T-cell (primary cell): ENCODE measurements at regions not wholly inside any gene's neighbourhood (a gene's known extent, or its start where the extent isn't known, plus 50 kb on each side); places are given as distances from the start of the nearest gene placed in this dataset.

ENCODE experiments used
- ATAC-seq, 4 experiments: fragments of 200-7000 bp in 3 of 4; fragments of 150-1000 bp in 1 of 4; cut with Tn5 transposase; replicated peaks in 1 of 4; 1 replicate in 3 of 4; 2 replicates in 1 of 4; pipeline ENCODE4 v1.10.0; 2021; ENCODE audit warnings: moderate library complexity in 3 of 4, mild to moderate bottlenecking in 2 of 4, moderate number of reproducible peaks in 1 of 4
- CTCF ChIA-PET, 2 donors: fragments of 300-600 bp; sonication (Branson Sonifier 250); formaldehyde crosslinking; loops; one replicate each; lab custom pipeline; 2022; ENCODE audit warnings: antibody characterized with exemption in 2 of 2; lab: Charles Lee
- POLR2A ChIA-PET, 2 donors: fragments of 300-600 bp; sonication (Branson Sonifier 250); formaldehyde crosslinking; loops; one replicate each; lab custom pipeline; 2022; ENCODE audit warnings: antibody characterized with exemption in 2 of 2; lab: Charles Lee
- DNase-seq, 35 experiments: peaks; one replicate each; pipeline versions ENCODE4 v3.0.0 to v3.0.0-alpha.2; 2013 to 2023
- H3K27ac ChIP-seq: one replicate; pipeline ENCODE4 v1.5.1; 2013; ENCODE audit warnings: low read length
- H3K27me3 ChIP-seq, 2 experiments: replicated peaks in 1 of 2; 1 replicate in 1 of 2; 2 replicates in 1 of 2; pipeline versions ENCODE4 v1.6.1 to v1.7.0; 2013; ENCODE audit warnings: low read length in 1 of 2, mixed read lengths in 1 of 2; ENCODE audit not compliant: control insufficient read depth in 2 of 2, insufficient read depth in 2 of 2; ENCODE audit errors: extremely low read depth in 1 of 2
- H3K36me3 ChIP-seq, 2 donors: 1 replicate in 1 of 2; 2 replicates in 1 of 2; pipeline versions ENCODE4 v1.6.1 to v1.7.0; 2013; ENCODE audit warnings: low read length in 1 of 2; ENCODE audit not compliant: control insufficient read depth in 2 of 2, insufficient read depth in 1 of 2; ENCODE audit errors: extremely low read depth in 1 of 2
- H3K4me1 ChIP-seq, 2 experiments: 1 replicate in 1 of 2; 2 replicates in 1 of 2; pipeline versions ENCODE4 v1.6.1 to v1.7.0; 2013; ENCODE audit warnings: low read length in 2 of 2, mixed read lengths in 1 of 2; ENCODE audit not compliant: insufficient read depth in 2 of 2, control insufficient read depth in 1 of 2; ENCODE audit errors: extremely low read depth in 1 of 2
- H3K4me3 ChIP-seq, 2 donors: 1 replicate in 1 of 2; 2 replicates in 1 of 2; pipeline versions ENCODE4 v1.5.1 to v1.7.0; 2013; ENCODE audit warnings: mild to moderate bottlenecking in 2 of 2, low read length in 1 of 2, moderate library complexity in 1 of 2; ENCODE audit not compliant: control insufficient read depth in 1 of 2; ENCODE audit errors: extremely low read depth in 1 of 2
- H3K9me3 ChIP-seq: 2 replicates; pipeline ENCODE4 v1.7.0; 2013
- H3K27ac Mint-ChIP-seq, 2 donors: one replicate each; pipeline ENCODE4 v1.8.0; 2020 to 2021; ENCODE audit warnings: mild to moderate bottlenecking in 2 of 2, mixed read lengths in 2 of 2
- H3K27me3 Mint-ChIP-seq, 2 donors: one replicate each; pipeline ENCODE4 v1.8.0; 2021 to 2022; ENCODE audit warnings: mixed read lengths in 2 of 2
- H3K36me3 Mint-ChIP-seq: one replicate; pipeline ENCODE4 v1.8.0; 2021; ENCODE audit warnings: mixed read lengths
- H3K4me1 Mint-ChIP-seq, 3 donors: one replicate each; pipeline ENCODE4 v1.8.0; 2020 to 2022; ENCODE audit warnings: mixed read lengths in 3 of 3, mild to moderate bottlenecking in 1 of 3
- H3K4me3 Mint-ChIP-seq, 3 donors: one replicate each; pipeline ENCODE4 v1.8.0; 2020 to 2022; ENCODE audit warnings: mild to moderate bottlenecking in 3 of 3, mixed read lengths in 3 of 3, moderate library complexity in 3 of 3
- H3K9me3 Mint-ChIP-seq, 3 donors: one replicate each; pipeline ENCODE4 v1.8.0; 2020 to 2022; ENCODE audit warnings: mixed read lengths in 3 of 3
- WGBS: methylation state at CpG from one replicate; pipeline ENCODE4 v1.1.5; 2013; ENCODE audit warnings: missing lambda C conversion rate; ENCODE audit not compliant: insufficient coverage; 5-methylcytosine and 5-hydroxymethylcytosine counted together

- Mint-ChIP-seq H3K4me1 (no peaks in the 10 kb centered on the region), H3K36me3 (no peaks in the 10 kb centered on the region), H3K4me3 (no peak overlapping the region), H3K27me3 (no peaks in the 10 kb centered on the region), H3K9me3 (peaks cover 10 to 22% (median 19%) of the 10 kb centered on the region in 3 donors), H3K27ac (no peak overlapping the region)
- ATAC-seq (no peak), DNase-seq (no peak)
- ChIA-PET POLR2A (interaction anchor here in 1 of 2 donors (0.6 kb wide), 1 partner anchor 49 kb away, joined by 4 read pairs; no protein-coding TSS in a partner anchor), CTCF (no interaction called here)
- no peaks in the 10 kb centered on the region for H3K4me1 ChIP-seq
- H3K9me3 ChIP-seq, result no peaks in the 10 kb centered on the region
- WGBS, result no CpG with 5 or more reads among the region's 1 CpG
- no peak overlapping the region for H3K27ac ChIP-seq
- no peak overlapping the region for H3K4me3 ChIP-seq
- H3K36me3 ChIP-seq, result no peaks in the 10 kb centered on the region
- H3K27me3 ChIP-seq, result no peaks in the 10 kb centered on the region
These were observed 584.8 kb upstream of the INTU start for GRCh38 chr4:127047930-127048329.

- Histone ChIP-seq H3K4me3 (no peak overlapping the region), H3K27me3 (no peaks in the 10 kb centered on the region), H3K9me3 (no peaks in the 10 kb centered on the region), H3K27ac (no peak overlapping the region), H3K36me3 (no peaks in the 10 kb centered on the region), H3K4me1 (no peaks in the 10 kb centered on the region)
- no peak for DNase-seq
- Mint-ChIP-seq H3K36me3 (no peaks in the 10 kb centered on the region), H3K4me1 (no peaks in the 10 kb centered on the region), H3K27ac (no peak overlapping the region), H3K4me3 (no peak overlapping the region), H3K27me3 (no peaks in the 10 kb centered on the region), H3K9me3 (peaks cover 12 to 24% (median 22%) of the 10 kb centered on the region in 3 donors)
- no peak for ATAC-seq
- 93% methylated on average over 2 of the region's 3 CpGs for WGBS
- ChIA-PET CTCF (no interaction called here), POLR2A (interaction anchor here in 1 of 2 donors (0.6 kb wide), 1 partner anchor 50 kb away, joined by 4 read pairs; no protein-coding TSS in a partner anchor)
These were observed 584.2 kb upstream of the INTU start for GRCh38 chr4:127048376-127049044.

GRCh38 chr4:127049526-127049925 is 583.2 kb upstream of the INTU start:
- Mint-ChIP-seq H3K9me3 (peaks cover 10 to 21% (median 18%) of the 10 kb centered on the region in 3 donors), H3K27me3 (no peaks in the 10 kb centered on the region), H3K4me1 (no peaks in the 10 kb centered on the region), H3K36me3 (no peaks in the 10 kb centered on the region), H3K27ac (no peak overlapping the region), H3K4me3 (no peak overlapping the region)
- no peak overlapping the region for H3K4me3 ChIP-seq
- H3K27ac ChIP-seq, result no peak overlapping the region
- no peaks in the 10 kb centered on the region for H3K9me3 ChIP-seq
- DNase-seq, result no peak
- H3K27me3 ChIP-seq, result no peaks in the 10 kb centered on the region
- 62% methylated on average over 2 of the region's 4 CpGs for WGBS
- ChIA-PET POLR2A (no interaction called here), CTCF (interaction anchor here in 1 of 2 donors (0.6 kb wide), 1 partner anchor 44 kb away, joined by 3 read pairs; no protein-coding TSS in a partner anchor)
- H3K36me3 ChIP-seq, result no peaks in the 10 kb centered on the region
- no peaks in the 10 kb centered on the region for H3K4me1 ChIP-seq
- no peak for ATAC-seq

- ChIA-PET CTCF (no interaction called here), POLR2A (no interaction called here)
- Mint-ChIP-seq H3K4me3 (no peak overlapping the region), H3K27ac (no peak overlapping the region), H3K9me3 (peaks cover 18 to 41% (median 28%) of the 10 kb centered on the region in 3 donors), H3K36me3 (no peaks in the 10 kb centered on the region), H3K4me1 (no peaks in the 10 kb centered on the region), H3K27me3 (no peaks in the 10 kb centered on the region)
- H3K36me3 ChIP-seq, result no peaks in the 10 kb centered on the region
- no peak for ATAC-seq
- no peaks in the 10 kb centered on the region for H3K4me1 ChIP-seq
- no CpG with 5 or more reads among the region's 1 CpG for WGBS
- H3K4me3 ChIP-seq, result no peak overlapping the region
- no peaks in the 10 kb centered on the region for H3K27me3 ChIP-seq
- no peak overlapping the region for H3K27ac ChIP-seq
- H3K9me3 ChIP-seq, result no peaks in the 10 kb centered on the region
- no peak for DNase-seq
These were observed 580.0 kb upstream of the INTU start for GRCh38 chr4:127052742-127053141.

- Histone ChIP-seq H3K27ac (no peak overlapping the region), H3K4me3 (no peak overlapping the region), H3K9me3 (no peaks in the 10 kb centered on the region), H3K4me1 (no peaks in the 10 kb centered on the region), H3K36me3 (no peaks in the 10 kb centered on the region), H3K27me3 (no peaks in the 10 kb centered on the region)
- ATAC-seq (no peak), DNase-seq (no peak)
- Mint-ChIP-seq H3K4me1 (no peaks in the 10 kb centered on the region), H3K27ac (no peak overlapping the region), H3K4me3 (no peak overlapping the region), H3K36me3 (no peaks in the 10 kb centered on the region), H3K9me3 (peaks cover 17 to 55% (median 29%) of the 10 kb centered on the region in 3 donors), H3K27me3 (no peaks in the 10 kb centered on the region)
- ChIA-PET CTCF (no interaction called here), POLR2A (no interaction called here)
- WGBS, result no CpG with 5 or more reads among the region's 1 CpG
These were observed 577.4 kb upstream of the INTU start for GRCh38 chr4:127055357-127055756.

- no peaks in the 10 kb centered on the region for H3K4me1 ChIP-seq
- POLR2A ChIA-PET, result no interaction called here
- peaks cover 4% of the 10 kb centered on the region for H3K9me3 ChIP-seq
- H3K27ac ChIP-seq, result no peak overlapping the region
- H3K27me3 Mint-ChIP-seq, result no peaks in the 10 kb centered on the region
- WGBS, result 71% methylated on average over 1 of the region's 1 CpG
- no peaks in the 10 kb centered on the region for H3K36me3 Mint-ChIP-seq
- ATAC-seq (no peak), DNase-seq (no peak)
- H3K4me1 Mint-ChIP-seq, result no peaks in the 10 kb centered on the region
- H3K4me3 Mint-ChIP-seq, result no peak overlapping the region
- CTCF ChIA-PET, result no interaction called here
- peaks cover 0 to 11% (median 4%) of the 10 kb centered on the region in 3 donors for H3K9me3 Mint-ChIP-seq
- no peaks in the 10 kb centered on the region for H3K36me3 ChIP-seq
- H3K27ac Mint-ChIP-seq, result no peak overlapping the region
- no peaks in the 10 kb centered on the region for H3K27me3 ChIP-seq
- no peak overlapping the region for H3K4me3 ChIP-seq
These were observed 563.1 kb upstream of the INTU start for GRCh38 chr4:127069675-127070074.
